ENCODE measurements at regions not wholly inside any gene's neighbourhood (a gene's known extent, or its start where the extent isn't known, plus 50 kb on each side); places are given as distances from the start of the nearest gene placed in this dataset.

DNA sequence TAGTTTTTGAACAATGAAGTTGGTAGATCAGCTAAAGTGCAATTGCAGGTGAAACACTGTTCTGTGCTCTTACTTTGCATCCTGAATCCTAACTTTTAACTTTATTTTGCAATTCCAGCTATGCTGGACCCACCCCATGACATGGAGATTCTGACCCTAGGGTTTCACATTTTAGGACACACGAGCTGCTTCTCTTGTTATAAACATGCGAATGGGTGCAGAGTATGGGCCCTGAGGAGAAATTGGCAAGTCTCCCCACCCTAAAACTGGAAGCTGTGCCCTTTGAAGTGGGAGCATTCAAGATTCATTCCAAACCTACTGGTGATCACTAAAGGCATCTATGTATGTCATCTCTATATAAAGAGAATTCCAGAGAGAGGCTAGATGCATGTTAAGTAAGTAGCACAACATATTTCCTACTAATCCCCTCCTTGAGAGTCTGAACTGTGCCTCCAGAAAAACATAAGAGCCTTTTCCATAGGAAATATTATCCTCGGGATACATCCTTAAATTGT lies 794.3 kb upstream of the ZEB2 start:
- DNase-seq (ENCODE audit: extremely low spot score, unreplicated experiment): no peak
- Mint-ChIP-seq H3K9me3 (ENCODE audit: unreplicated experiment) (peaks cover 8% of the 10 kb centered on the region), H3K4me1 (ENCODE audit: unreplicated experiment) (peaks cover 7% of the 10 kb centered on the region), H3K4me3 (ENCODE audit: unreplicated experiment) (no peak overlapping the region), H3K27me3 (ENCODE audit: unreplicated experiment) (no peaks in the 10 kb centered on the region), H3K36me3 (ENCODE audit: unreplicated experiment) (no peaks in the 10 kb centered on the region), H3K27ac (ENCODE audit: unreplicated experiment) (no peak overlapping the region)
- TF ChIP-seq, protein P1, sequence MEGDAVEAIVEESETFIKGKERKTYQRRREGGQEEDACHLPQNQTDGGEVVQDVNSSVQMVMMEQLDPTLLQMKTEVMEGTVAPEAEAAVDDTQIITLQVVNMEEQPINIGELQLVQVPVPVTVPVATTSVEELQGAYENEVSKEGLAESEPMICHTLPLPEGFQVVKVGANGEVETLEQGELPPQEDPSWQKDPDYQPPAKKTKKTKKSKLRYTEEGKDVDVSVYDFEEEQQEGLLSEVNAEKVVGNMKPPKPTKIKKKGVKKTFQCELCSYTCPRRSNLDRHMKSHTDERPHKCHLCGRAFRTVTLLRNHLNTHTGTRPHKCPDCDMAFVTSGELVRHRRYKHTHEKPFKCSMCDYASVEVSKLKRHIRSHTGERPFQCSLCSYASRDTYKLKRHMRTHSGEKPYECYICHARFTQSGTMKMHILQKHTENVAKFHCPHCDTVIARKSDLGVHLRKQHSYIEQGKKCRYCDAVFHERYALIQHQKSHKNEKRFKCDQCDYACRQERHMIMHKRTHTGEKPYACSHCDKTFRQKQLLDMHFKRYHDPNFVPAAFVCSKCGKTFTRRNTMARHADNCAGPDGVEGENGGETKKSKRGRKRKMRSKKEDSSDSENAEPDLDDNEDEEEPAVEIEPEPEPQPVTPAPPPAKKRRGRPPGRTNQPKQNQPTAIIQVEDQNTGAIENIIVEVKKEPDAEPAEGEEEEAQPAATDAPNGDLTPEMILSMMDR (IDR thresholded peaks at IDR 0.05): no peak

DNA sequence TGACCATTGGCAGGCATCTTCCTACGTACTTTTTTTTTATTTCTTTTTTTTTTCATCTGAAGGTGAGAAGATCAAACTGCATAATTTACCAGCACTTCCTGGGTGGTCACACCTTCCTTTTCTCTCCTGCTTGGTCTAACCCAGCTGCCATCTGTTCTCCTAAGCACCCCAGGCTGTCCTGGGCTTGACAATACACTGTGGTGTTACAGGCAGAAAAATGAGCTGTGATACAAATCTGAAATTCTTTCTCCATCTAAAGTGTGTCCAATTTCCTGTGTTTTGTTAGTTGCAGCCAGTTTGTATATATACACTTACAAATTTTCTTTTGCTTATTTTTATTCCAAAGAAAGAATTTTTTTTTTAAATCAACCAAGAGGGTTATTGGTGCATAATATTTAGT lies 786.0 kb upstream of the ZEB2 start:
- Mint-ChIP-seq H3K36me3 (ENCODE audit: unreplicated experiment) (no peaks in the 10 kb centered on the region), H3K4me1 (ENCODE audit: unreplicated experiment) (peaks cover 7% of the 10 kb centered on the region), H3K27ac (ENCODE audit: unreplicated experiment) (no peak overlapping the region), H3K4me3 (ENCODE audit: unreplicated experiment) (no peak overlapping the region), H3K9me3 (ENCODE audit: unreplicated experiment) (peaks cover 7% of the 10 kb centered on the region), H3K27me3 (ENCODE audit: unreplicated experiment) (no peaks in the 10 kb centered on the region)
- TF ChIP-seq, protein P1 (IDR thresholded peaks at IDR 0.05): no peak
- DNase-seq (ENCODE audit: extremely low spot score, unreplicated experiment): no peak

DNA sequence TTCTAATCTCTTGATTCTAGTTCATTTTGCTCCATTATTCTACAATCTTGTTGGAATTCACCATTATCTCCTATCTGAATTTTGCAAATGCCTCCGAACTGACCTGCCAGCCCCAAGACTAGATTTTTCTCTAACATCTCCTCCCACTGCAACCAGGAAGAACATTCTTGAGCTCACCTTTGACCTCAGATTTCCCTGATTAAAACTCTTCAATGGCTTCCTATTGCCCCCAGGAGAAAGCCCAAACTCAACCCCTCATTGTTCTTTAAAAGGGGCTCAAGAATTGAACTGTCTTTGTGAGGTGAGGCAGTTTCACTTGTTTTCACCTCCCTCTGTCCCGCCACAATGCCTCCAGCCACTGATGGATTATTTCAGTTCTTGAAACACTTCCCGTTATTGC lies 784.6 kb upstream of the ZEB2 start:
- Mint-ChIP-seq H3K4me1 (ENCODE audit: unreplicated experiment) (no peaks in the 10 kb centered on the region), H3K9me3 (ENCODE audit: unreplicated experiment) (peaks cover 7% of the 10 kb centered on the region), H3K36me3 (ENCODE audit: unreplicated experiment) (no peaks in the 10 kb centered on the region), H3K27ac (ENCODE audit: unreplicated experiment) (no peak overlapping the region), H3K4me3 (ENCODE audit: unreplicated experiment) (no peak overlapping the region), H3K27me3 (ENCODE audit: unreplicated experiment) (no peaks in the 10 kb centered on the region)
- DNase-seq (ENCODE audit: extremely low spot score, unreplicated experiment): no peak
- TF ChIP-seq, protein P1 (IDR thresholded peaks at IDR 0.05): no peak

DNA sequence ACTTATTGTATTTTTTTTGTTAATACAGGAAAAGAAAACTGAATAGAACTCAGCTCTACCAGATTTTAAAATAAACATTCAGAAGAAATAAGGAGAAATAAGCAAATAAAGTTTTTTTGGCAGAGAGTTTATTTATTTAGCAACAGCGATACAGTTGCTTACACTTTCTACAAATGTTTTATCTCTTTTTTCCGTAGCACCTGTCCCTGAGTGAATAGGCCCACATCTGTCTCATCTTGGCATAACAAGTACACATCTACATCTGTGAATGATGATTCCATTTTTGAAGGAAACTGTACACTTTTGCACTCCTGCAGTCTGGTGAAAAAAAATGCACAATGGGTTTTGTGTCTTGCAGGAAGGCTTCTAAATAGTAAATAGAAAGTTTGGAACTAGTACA lies 783.6 kb upstream of the ZEB2 start:
- TF ChIP-seq, protein P1 (IDR thresholded peaks at IDR 0.05): no peak
- DNase-seq (ENCODE audit: extremely low spot score, unreplicated experiment): no peak
- H3K27ac Mint-ChIP-seq (ENCODE audit: unreplicated experiment): no peak overlapping the region

DNA sequence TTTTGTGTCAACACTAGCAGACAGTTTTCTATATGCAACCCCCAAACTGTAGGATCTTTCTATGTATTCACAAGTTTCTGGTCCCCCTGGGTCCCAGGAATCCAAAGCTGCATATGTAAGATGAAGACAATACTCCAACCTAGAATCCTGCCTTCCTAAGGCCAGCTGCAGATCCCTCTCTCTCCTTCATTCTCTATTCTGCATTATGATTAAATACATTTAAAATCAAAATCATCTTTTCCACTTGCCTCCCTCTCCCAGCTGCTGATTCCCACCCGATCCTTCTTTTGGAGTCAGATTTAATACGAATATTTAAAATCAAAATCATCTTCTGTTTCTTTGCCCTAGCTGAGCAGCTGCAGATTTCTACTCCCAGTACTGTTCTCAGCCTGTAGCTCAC lies 783.0 kb upstream of the ZEB2 start:
- Mint-ChIP-seq H3K27ac (ENCODE audit: unreplicated experiment) (no peak overlapping the region), H3K27me3 (ENCODE audit: unreplicated experiment) (no peaks in the 10 kb centered on the region), H3K4me1 (ENCODE audit: unreplicated experiment) (no peaks in the 10 kb centered on the region), H3K4me3 (ENCODE audit: unreplicated experiment) (no peak overlapping the region), H3K9me3 (ENCODE audit: unreplicated experiment) (no peaks in the 10 kb centered on the region), H3K36me3 (ENCODE audit: unreplicated experiment) (no peaks in the 10 kb centered on the region)
- DNase-seq (ENCODE audit: extremely low spot score, unreplicated experiment): no peak
- TF ChIP-seq, protein P1 (IDR thresholded peaks at IDR 0.05): no peak

More for the DNA sequence above, 783.6 kb upstream of the ZEB2 start:
- H3K27me3 Mint-ChIP-seq (ENCODE audit: unreplicated experiment): no peaks in the 10 kb centered on the region
- H3K36me3 Mint-ChIP-seq (ENCODE audit: unreplicated experiment): no peaks in the 10 kb centered on the region
- H3K9me3 Mint-ChIP-seq (ENCODE audit: unreplicated experiment): no peaks in the 10 kb centered on the region
- no peaks in the 10 kb centered on the region for H3K4me1 Mint-ChIP-seq (ENCODE audit: unreplicated experiment)
- no peak overlapping the region for H3K4me3 Mint-ChIP-seq (ENCODE audit: unreplicated experiment)

All from osteocyte (in vitro differentiated cells).